T-helper 1 cell (primary cell): ENCODE measurements at regions not wholly inside any gene's neighbourhood (a gene's known extent, or its start where the extent isn't known, plus 50 kb on each side); places are given as distances from the start of the nearest gene placed in this dataset.
"Not testable (repeated sequence)": the region's sequence is repeated elsewhere in the genome, so short reads cannot be mapped to it uniquely, and the experiment has no call there.

Experiments used
- DNase-seq, 5 donors: peaks; one replicate each; pipeline ENCODE4 v3.0.0-alpha.2; 2012 to 2020

DNA sequence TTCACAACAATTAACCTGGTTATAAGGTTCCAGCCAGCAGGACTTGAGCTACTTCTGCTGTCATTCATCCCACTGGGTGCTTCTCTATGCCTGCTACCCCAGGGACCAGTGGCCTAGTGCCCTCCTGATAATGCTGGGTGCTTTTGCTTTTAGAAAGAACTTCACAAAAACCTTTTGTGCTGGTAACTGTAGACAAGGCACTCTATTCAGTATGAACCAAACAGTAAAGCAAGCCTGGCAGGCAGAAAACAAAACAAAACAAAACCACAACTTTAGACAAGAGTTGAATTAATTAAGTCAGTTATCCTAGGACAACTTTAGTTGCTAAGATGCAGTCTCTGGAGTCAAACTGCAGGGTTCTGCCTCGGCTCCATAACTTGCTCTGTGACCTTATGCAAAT is 61.9 kb upstream of the ADGRL2 start:
- no peak for DNase-seq

DNA sequence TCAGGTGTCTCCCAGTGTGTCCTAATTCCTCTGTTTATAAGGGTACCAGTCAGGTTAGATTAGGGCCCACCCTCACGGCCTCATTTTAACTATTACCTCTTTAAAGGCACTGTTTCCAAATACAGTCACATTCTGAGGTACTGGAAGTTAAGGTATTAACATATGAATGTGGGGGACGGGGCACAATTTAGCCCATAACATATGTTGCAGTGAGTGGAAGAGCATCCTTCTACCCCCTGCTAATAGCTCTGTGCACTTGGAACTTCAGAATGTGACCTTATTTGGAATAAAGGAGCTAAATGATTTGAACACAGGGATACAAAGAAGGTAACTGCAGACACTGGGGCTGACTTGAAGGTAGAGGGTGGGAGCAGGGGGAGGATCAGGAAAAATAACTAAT is 67.3 kb upstream of the ADGRL2 start:
- no peak for DNase-seq

DNA sequence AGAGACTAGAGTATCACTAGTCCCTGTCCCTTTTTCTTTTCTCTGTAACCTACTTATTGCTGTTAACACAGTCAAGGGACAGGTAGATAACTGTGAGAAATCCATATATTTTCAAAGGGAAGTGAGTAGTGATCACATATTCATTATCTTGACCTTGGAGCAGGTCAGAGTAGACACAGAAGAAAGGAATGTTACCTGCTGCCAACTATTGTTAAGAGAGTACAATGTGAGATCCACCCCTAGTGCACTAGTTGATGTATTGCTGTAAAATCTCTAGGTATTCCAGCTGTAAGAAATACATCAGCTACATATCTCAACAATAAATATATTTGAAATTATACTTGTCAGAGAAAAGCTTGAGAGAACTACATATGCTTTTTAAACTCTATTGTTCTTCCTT is 68.7 kb upstream of the ADGRL2 start:
- no peak for DNase-seq

DNA sequence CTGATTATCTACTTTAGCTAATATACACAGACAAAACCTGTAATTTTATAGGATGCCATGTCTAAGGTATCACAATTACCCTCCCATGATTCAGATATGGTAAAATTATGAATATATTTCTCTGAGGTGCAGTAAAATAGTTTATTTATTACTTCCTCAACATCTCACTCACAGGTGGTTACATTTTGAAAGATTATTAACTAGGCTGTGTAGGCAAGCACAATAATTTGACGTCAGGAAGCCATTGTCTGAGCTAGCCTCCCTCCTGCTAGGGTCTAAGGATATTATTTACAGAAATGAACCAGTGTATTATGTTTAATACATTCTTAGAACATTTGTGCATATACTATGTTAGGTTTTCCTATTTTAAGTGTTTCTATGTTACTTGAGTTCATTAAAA is 69.9 kb upstream of the ADGRL2 start:
- DNase-seq = no peak

DNA sequence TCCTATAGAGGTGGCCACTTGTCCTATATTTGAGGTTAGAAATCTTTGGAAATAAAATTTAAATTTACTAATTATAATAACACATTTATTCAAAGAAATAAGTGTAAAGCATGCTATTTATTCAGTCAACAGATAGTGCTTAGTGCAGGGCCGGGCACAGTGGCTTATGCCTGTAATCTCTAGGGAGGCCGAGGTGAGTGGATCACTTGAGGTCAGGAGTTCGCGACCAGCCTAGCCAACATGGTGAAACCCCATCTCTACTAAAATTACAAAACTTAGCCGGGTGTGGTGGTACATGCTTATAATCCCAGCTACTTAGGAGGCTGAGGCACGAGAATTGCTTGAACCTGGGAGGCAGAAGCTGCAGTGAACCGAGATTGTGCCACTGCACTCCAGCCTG is 70.4 kb upstream of the ADGRL2 start:
- DNase-seq = not testable (repeated sequence)

DNA sequence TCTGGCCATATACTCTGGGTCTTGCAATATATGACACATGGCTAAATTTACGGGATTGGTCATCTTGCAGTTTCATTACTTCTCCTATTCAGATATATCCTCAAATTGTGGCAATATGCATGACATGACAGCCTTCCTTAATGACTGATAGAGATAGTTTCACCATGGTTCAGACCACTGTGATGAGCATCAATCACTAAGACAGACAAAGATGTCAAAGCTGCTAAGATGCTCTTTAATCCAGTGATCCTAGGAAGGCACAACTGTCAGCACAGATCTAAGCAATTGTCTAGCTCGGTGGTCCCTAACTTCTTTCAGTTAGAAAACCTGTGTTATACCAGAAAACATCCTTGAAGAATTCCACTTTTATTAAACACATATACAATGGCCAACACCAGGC is 70.9 kb upstream of the ADGRL2 start:
- no peak for DNase-seq

DNA sequence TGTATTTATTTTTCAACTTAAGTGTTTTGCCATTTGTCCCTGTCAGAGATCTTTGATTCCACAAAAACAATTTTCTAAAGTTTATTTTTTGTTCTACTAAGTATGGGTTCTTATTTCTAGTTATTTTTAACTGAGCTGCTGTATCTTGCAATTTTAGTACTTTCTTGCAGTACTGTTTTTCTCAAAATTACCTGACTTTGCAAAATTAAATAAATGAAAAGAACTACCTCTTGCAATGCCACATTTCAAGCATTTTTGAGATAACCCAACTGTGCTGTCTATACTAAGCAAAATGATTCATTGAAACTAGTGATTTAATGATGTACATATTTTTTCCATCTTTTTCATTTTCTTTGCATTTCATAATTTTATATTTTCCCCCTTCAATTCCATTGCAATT is 71.5 kb upstream of the ADGRL2 start:
- DNase-seq = no peak

DNA sequence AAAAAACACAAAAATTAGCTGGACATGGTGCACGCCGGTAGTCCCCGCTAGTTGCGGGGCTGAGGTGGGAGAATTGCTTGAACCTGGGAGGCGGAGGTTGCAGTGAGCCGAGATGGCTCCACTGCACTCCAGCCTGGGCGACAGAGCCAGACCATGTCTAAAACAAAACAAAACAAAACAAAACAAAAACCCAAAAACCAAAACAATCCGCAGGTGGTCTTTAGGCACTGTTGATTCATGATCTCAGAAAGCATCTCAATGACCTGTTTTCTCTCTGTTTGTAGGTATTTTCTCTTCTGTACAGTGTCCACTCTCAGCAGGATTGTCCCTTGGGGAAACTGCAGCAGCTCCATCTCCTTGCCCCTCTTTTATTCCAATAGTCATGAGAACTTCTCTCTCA is 74.9 kb upstream of the ADGRL2 start:
- no peak for DNase-seq

DNA sequence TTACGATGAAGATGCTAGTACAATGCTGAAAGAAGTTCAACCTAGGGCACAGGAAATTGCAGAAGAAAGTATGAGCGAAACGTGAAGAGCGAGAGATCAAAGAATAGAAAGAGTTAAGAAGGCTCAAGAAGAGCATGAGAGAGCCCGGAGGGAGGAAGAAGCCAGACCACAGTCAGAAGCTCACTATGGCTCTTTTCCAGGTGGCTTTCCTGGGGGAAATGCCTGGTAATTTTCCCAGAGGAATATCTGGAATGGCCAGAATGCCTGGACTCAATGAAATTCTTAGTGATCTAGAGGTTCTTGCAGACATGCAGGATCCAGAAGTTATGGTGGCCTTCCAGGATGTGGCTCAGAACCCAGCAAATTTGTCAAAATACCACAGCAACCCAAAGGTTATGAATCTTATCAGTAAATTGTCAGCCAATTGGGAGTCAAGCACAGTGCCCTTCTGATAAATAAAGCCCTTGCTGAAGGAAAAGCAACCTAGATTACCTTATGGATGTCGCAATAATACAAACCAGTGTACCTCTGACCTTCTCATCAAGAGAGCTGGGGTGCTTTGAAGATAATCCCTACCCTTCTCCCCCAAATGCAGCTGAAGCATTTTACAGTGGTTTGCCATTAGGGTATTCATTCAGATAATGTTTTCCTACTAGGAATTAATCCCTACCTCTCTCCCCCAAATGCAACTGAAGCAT is 78.0 kb upstream of the ADGRL2 start:
- DNase-seq = not testable (repeated sequence)

DNA sequence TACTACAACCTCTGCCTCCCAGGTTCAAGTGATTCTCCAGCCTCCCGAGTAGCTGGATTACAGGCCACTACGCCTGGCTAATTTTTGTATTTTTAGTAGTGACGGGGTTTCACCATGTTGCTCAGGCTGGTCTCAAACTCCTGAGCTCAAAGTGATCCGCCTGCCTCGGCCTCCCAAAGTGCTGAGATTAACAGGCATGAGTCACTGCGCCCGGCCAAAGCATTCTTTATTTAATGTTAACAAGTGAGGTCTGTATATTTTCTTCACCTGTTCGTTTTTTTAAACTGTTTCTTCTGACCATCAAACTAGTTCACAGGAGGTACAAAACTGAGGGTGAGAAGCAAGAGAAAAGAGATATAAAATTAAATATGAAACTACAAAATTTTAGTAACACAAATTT is 80.5 kb upstream of the ADGRL2 start:
- not testable (repeated sequence) for DNase-seq

DNA sequence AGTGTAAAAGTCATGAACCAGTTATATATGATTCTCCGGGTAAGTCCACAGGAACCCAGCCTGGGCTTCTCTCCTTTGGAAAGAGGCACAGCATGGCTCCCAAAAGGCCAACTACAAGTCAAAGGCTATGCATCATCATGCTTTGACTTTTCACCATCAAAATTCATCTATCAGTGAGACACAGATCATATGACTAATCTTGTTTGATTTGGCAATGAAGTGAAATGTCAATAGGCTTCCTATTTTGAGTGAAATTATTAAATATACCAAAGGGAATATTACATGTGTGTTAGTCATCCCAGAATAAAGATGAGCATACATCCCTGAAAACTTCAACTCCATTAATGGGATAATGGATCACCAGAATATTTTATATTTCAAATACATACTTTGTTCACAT is 83.5 kb upstream of the ADGRL2 start:
- DNase-seq = no peak

DNA sequence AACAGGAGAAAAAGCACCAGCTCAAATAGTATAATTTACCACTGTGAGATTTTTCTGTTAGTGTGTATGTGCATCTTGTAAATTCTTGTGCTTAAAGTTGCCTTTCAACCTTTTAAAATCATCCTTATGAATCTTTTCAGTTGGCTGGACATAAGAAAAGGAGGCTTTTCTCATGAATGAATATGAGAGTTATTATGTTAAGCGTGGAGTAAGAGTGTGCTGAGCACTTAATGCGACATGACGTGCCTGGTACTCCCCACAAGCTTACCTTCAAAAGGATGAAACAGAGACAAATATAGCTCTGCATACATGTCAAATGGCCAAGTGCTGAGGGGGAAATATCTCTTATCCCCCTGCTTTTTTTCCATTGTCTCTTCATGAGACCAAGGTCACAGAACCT is 85.3 kb upstream of the ADGRL2 start:
- DNase-seq = no peak

DNA sequence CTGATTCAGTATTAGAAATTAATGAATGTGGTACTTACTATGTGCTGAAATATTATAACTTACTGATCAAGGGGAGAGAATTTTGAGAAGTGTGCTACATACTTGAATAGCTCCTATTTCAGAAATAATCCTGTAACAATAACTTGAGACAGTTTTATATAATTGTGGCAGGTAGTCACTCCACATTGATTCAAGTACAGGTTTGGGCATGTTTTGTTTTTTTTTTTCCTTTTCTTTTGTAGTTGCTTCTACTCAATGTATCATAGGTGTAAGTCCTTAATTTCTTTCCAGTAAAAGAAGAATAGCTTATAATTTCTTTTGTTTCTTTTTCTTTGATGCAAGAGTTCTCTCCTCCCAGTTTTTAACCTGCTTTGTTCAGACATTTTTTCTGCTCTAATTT is 86.1 kb upstream of the ADGRL2 start:
- no peak for DNase-seq

DNA sequence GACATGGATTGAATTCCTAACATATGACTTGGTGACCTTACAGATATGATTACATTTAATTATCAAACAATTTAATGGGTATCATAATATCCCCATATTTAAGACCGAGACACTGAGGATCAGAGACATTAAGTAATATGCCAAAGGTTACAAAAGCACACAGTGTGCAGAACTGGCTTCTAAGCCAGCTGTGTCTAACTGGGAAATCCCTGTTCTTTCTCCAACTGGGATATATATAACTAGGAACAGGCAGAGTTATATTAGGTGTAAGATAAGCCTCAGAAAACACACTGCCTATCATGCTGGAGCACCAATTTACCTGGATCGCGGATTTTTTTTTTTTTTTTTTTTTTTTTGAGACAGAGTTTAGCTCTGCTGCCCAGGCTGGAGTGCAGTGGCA is 88.3 kb upstream of the ADGRL2 start:
- DNase-seq = no peak

DNA sequence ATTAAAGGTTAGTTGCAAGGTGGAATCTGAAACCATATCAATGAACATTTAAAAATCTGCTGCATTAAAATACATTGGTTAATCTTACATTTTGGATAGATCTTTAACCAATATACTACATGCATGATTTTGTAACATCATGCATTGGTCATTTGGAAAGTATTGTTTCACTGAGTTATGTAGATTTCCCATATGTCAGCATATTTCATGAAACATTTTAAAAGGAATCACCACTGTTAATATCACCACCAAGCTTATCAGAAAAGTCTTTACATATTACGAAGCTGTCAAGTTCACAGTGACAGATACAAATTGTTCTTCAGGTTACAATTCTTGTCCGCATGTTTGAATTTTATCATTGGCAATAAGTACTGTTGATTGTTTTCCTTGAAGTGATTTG is 89.9 kb upstream of the ADGRL2 start:
- no peak for DNase-seq

DNA sequence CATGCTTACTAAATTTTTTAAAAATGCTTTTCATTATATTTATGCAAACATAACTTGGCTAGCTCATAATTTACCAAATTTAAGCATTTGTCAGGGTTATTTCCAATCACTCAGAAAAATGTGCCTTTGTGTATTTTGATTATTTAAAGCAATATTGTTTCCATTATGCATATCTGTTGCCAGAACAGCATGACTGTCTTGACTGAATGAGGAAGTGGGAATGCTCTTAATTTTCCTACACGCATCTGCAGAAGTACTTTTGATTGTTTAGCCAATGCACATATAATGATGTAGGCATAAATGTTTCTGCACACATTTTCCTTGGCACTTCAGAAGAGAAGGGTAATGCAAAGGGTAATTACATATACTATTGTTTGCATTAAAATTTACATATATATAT is 92.5 kb upstream of the ADGRL2 start:
- no peak for DNase-seq

DNA sequence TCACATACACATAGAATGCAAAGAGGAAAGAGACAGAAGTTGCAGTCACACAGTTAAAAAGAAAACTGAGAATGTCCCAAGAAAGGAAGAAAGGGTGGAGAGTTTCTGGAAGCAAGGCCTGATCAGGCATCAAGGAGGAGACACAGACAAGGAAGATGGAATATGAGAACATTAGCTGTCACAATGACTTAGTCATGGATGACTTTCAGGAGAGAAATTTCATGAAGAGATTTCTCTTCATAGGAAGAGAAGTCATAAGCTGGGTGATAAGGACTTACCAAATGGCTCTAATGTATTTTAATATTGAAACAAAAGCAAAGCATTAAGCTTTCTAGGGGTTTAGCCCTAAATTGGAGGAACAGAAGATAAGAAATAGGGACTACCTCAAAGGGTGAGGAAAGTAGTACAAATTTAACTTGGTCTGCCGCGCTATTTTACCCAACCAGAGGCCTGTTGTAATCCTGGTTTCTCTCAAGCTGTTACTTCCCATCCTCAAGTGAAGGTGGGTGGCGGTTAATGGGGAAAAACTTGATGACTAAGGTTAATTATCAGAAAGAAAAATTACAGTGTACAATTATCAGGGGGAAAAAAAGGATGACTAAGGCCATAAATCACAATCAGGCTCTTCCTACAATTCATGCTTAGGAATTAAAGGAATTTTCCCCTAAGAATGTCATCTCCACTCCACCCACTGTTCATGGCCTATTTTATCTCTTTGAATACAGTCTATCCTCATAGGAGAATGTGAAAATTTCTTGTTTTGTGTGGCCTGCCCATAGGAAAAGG is 93.9 kb upstream of the ADGRL2 start:
- DNase-seq = no peak

DNA sequence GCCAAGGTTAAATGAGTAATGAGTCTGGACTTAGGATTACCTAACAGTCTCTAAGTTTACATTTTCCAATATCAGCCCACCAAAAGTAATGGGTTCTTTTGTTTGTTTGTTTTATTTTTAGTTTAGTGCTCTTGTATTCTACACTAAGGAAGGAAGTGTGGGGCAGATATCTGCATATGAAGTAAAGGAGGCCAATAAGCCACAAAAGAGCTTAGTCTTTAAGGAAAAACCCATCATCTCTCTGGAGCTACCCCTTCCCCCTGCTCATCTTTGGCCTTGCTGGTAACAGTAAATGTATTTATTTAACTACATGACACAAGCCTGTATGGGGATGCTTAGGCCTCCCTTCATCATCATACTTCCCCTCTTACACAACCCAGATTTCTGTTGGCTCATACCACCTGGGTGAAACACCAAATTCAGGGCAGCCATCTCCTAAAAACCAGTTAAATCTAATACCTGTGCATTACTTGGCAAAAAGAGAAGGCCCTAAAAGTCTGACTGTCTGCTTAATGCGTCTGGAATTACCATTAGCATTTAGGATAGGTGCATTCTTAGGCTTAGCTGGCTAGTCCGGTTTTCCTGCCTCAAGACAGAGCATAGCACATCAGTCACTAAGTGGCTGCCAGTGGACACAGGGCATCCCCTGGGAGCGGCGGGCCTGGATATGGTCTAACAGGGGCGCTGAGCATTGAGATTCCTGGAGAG is 96.8 kb upstream of the ADGRL2 start:
- DNase-seq = no peak

DNA sequence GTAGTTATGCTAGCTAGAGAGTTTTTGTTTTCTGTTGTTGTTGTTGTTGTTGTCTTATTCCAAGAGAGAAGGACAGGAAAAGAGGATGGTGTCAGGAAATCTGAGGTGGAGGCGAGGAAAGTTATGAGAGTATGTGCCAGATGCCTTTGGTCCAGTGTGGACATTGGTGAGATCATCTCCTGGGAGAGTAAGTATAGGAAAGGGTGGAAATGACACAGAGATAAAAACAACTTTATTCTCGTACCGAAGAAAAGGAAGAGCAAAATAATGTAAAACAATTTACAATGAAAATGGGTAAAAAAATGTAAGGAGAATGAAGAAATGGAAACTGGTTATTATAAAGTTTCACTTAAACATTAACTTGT is 97.4 kb upstream of the ADGRL2 start:
- no peak for DNase-seq

DNA sequence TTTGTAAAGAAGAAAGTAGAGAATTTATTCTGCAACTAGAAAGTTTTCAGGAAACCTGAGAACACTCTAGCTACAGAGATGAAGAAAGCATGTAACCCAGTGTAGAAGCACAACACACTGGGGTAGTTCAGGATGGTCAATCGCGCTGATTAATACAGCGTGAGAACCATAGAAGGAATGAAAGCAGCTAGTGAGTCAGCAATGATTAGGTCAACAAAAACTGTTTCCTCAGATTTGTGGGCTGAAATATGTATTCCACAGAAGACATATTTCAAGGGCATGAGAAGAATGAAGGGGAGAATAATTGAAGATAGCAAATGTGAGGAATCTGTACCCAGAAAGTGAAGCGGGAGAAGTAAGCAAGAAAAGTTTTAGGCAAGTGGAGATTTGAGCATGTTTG is 97.8 kb upstream of the ADGRL2 start:
- DNase-seq = no peak

DNA sequence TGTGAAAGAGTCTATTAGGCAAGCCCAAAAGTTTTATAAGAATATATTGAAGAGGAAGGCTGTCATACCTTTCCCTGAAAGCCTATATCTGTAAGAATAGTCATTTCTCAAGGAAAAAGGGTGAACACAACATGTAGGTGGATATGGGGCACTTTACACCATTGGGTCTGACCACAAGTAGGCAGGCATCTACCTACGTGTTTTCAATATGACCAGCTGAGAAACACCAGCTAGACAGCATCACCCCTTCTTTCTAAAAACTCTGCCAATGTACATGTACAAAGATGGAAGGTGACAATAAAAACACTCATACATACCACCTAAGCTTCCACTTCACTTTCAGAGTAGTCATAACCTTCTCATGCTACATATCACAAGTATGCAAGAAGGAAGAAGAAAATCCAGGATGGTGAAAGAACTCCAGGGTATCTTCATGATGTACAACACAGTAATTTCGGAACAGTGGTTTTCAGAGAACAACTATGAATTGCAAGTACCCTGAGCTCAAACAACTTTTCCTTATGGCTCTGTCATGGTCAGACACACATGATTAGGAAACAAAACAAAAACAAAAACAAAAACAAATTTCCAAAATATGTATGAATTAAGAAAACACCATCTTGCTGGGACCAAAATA is 98.5 kb upstream of the ADGRL2 start:
- DNase-seq = no peak

DNA sequence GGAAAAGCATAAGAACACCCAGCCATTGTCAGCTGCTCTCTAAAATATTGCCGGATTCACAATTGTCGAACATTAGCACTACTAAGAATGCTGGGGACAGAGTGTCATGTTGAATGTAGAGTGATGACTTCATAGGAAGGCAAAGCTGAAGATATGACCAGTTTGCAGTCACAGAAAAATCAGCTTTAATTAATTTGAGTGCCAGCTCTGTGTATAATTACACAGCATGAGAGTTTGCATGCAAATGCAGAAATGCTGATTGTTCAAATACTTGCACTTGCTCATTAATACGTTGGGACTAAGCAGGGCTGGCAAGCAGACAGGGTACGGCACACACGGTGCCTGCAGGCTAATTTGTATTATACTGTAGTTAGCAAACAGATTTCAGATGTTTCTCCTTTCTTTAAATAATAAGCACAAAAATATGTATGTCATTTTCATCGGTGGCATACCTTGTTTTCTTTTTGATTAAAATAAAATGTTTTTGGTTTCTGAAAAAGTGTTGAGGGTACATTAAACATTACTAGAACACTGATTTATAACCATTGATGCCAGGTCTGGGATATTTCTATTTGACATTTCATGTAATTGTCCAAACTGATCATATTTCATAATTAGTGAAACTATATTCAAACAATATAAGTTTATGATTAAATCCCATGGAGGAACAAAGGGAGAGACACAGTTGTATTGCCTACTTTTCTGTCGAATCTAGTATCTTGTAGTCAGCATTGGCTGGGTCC is 99.8 kb upstream of the ADGRL2 start:
- no peak for DNase-seq

DNA sequence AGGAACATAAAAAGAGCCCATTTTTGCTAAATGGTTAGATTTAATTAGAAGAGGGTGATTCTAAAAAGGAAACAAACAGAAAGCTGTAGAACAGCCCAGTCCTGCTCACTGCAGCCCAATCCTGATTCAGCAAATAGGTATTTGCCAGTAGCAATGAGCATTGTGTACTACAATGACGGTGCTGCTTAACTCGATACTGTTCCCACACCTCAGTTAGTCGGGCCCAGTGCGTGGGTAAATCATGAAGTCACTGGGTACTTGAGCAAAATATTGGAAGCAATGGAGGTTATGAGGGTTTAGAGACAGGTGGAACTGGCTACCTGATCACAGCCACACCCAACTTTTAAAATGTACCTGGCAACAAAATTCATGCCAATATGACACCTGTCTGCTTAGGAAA is 101.5 kb upstream of the ADGRL2 start:
- DNase-seq = no peak
